Gastrocnemius medialis (tissue), 4 donors: ENCODE measurements at regions not wholly inside any gene's neighbourhood (a gene's known extent, or its start where the extent isn't known, plus 50 kb on each side); places are given as distances from the start of the nearest gene placed in this dataset.

Experiments
- ATAC-seq, 2 donors: fragments of 150-250 bp; one replicate each; pipeline ENCODE4 v1.9.1; 2016
- DNase-seq, 2 donors: peaks; one replicate each; pipeline ENCODE4 v3.0.0-alpha.2; 2019
- H3K27ac ChIP-seq, 4 donors: fragments of 200-600 bp; sonication (generic); 1 replicate in 1 of 4; 2 replicates in 3 of 4; pipeline ENCODE4 v1.5.1; 2016 to 2018; ENCODE audit warnings: mild to moderate bottlenecking in 2 of 4, moderate library complexity in 1 of 4
- H3K27me3 ChIP-seq, 3 donors: fragments of 200-600 bp; sonication (generic) in 2 of 3; 1 replicate in 1 of 3; 2 replicates in 2 of 3; pipeline versions ENCODE4 v1.5.1 to v1.6.0; 2016 to 2019; ENCODE audit warnings: mild to moderate bottlenecking in 1 of 3, moderate library complexity in 1 of 3
- H3K36me3 ChIP-seq, 2 donors: fragments of 200-600 bp; sonication (generic) in 1 of 2; one replicate each; pipeline ENCODE4 v1.5.1; 2017 to 2018
- H3K4me1 ChIP-seq, 2 donors: fragments of 200-600 bp; sonication (generic) in 1 of 2; one replicate each; pipeline ENCODE4 v1.5.1; 2016 to 2017; ENCODE audit warnings: mild to moderate bottlenecking in 2 of 2
- H3K4me3 ChIP-seq, 4 donors: fragments of 200-600 bp; sonication (generic) in 3 of 4; 1 replicate in 1 of 4; 2 replicates in 3 of 4; pipeline ENCODE4 v1.5.1; 2016 to 2019; ENCODE audit warnings: mild to moderate bottlenecking in 2 of 4
- H3K9me3 ChIP-seq, 3 donors: fragments of 200-600 bp; sonication (generic) in 2 of 3; 1 replicate in 1 of 3; 2 replicates in 2 of 3; pipeline ENCODE4 v1.5.1; 2016 to 2019
- CTCF ChIP-seq, 5 experiments: fragments of 450-650 bp in 3 of 5; fragments of 200-600 bp in 2 of 5; sonication (generic) in 2 of 5; IDR thresholded peaks in 4 of 5; conservative IDR thresholded peaks in 1 of 5; 1 replicate in 4 of 5; 2 replicates in 1 of 5; pipeline ENCODE4 v1.5.1; 2016 to 2019; ENCODE audit warnings: antibody characterized with exemption in 5 of 5, mild to moderate bottlenecking in 3 of 5, moderate library complexity in 3 of 5
- POLR2A ChIP-seq, 2 donors: fragments of 450-650 bp; IDR thresholded peaks; one replicate each; pipeline ENCODE4 v1.6.1; 2017; ENCODE audit warnings: antibody characterized with exemption in 2 of 2, mild to moderate bottlenecking in 2 of 2, moderate library complexity in 2 of 2
- in situ Hi-C, 4 donors: fragments of 200-750 bp; cut with MboI; loops; one replicate each; pipeline versions ENCODE4 v1.15.0 to v1.8.0; 2017; ENCODE audit warnings: low sequenced_read_pairs in 4 of 4
- intact Hi-C: fragments of 100-400 bp; cut with DNase I; formaldehyde crosslinking; loops from one replicate; pipeline ENCODE4 v1.15.1; 2023; ENCODE audit warnings: low total_unique reads

- TF ChIP-seq CTCF (IDR thresholded peaks at IDR 0.05 in 4 of 5, conservative IDR thresholded peaks at IDR 0.05 in 1 of 5) (no peak), POLR2A (IDR thresholded peaks at IDR 0.05) (no peak)
- peak overlapping the region in 1 of 4 donors; percentile 33 for H3K27ac ChIP-seq
- intact Hi-C loops (no loop called here), in situ Hi-C loops (no loop called here)
- no peak overlapping the region for H3K4me3 ChIP-seq
- ATAC-seq: no peak
- H3K9me3 ChIP-seq: no peaks in the 10 kb centered on the region
- no peaks in the 10 kb centered on the region for H3K36me3 ChIP-seq
- no peaks in the 10 kb centered on the region for H3K27me3 ChIP-seq
- no peak for DNase-seq
- H3K4me1 ChIP-seq: peaks cover 0 to 33% of the 10 kb centered on the region in 2 donors
Measured at GRCh38 chr2:39546409-39546808, 109.3 kb upstream of the MAP4K3 start.

- ATAC-seq: no peak
- no peak overlapping the region for H3K4me3 ChIP-seq
Measured at GRCh38 chr2:39546937-39547336, 109.9 kb upstream of the MAP4K3 start.

GRCh38 chr2:39547811-39548719 is 111.0 kb upstream of the MAP4K3 start:
- intact Hi-C loops: no loop called here
- no peak overlapping the region for H3K4me3 ChIP-seq
- DNase-seq (no peak), ATAC-seq (peak; percentile 89 to 90)
- in situ Hi-C loops: no loop called here
- H3K27me3 ChIP-seq: no peaks in the 10 kb centered on the region
- peak overlapping the region; percentile 29 to 69 (median 50) for H3K27ac ChIP-seq
- H3K9me3 ChIP-seq: no peaks in the 10 kb centered on the region
- peaks cover 0 to 25% of the 10 kb centered on the region in 2 donors for H3K4me1 ChIP-seq
- TF ChIP-seq POLR2A (IDR thresholded peaks at IDR 0.05) (no peak), CTCF (IDR thresholded peaks at IDR 0.05 in 4 of 5, conservative IDR thresholded peaks at IDR 0.05 in 1 of 5) (no peak)
- H3K36me3 ChIP-seq: no peaks in the 10 kb centered on the region

More at GRCh38 chr2:39546937-39547336, 109.9 kb upstream of the MAP4K3 start:
- DNase-seq: no peak
- Histone ChIP-seq H3K9me3 (no peaks in the 10 kb centered on the region), H3K4me1 (peaks cover 0 to 28% of the 10 kb centered on the region in 2 donors), H3K27me3 (no peaks in the 10 kb centered on the region), H3K27ac (no peak overlapping the region), H3K36me3 (no peaks in the 10 kb centered on the region)
- intact Hi-C loops (no loop called here), in situ Hi-C loops (no loop called here)
- no peak for TF ChIP-seq POLR2A (IDR thresholded peaks at IDR 0.05)
- no peak for TF ChIP-seq CTCF (IDR thresholded peaks at IDR 0.05 in 4 of 5, conservative IDR thresholded peaks at IDR 0.05 in 1 of 5)

GRCh38 chr2:39549000-39549399 is 111.9 kb upstream of the MAP4K3 start:
- no peak for ATAC-seq
- intact Hi-C loops: no loop called here
- H3K27me3 ChIP-seq: no peaks in the 10 kb centered on the region
- H3K9me3 ChIP-seq: no peaks in the 10 kb centered on the region
- in situ Hi-C loops: no loop called here
- no peak for TF ChIP-seq CTCF (IDR thresholded peaks at IDR 0.05 in 4 of 5, conservative IDR thresholded peaks at IDR 0.05 in 1 of 5)
- no peak for TF ChIP-seq POLR2A (IDR thresholded peaks at IDR 0.05)
- peak overlapping the region in 1 of 4 donors; percentile 69 for H3K27ac ChIP-seq
- no peak for DNase-seq
- no peak overlapping the region for H3K4me3 ChIP-seq
- peaks cover 0 to 25% of the 10 kb centered on the region in 2 donors for H3K4me1 ChIP-seq
- H3K36me3 ChIP-seq: no peaks in the 10 kb centered on the region
